Activated T-helper 9 cell treated with anti-CD3 and anti-CD28 coated beads, Interleukin-2, amount 50 U/mL, for 16 hours (primary cell): ENCODE measurements at regions not wholly inside any gene's neighbourhood (a gene's known extent, or its start where the extent isn't known, plus 50 kb on each side); places are given as distances from the start of the nearest gene placed in this dataset.

Experiments used
- DNase-seq: peaks from one replicate; pipeline ENCODE4 v3.0.0-alpha.2; 2020; ENCODE audit warnings: low read depth

- DNase-seq: no peak
Measured at GRCh38 chr2:217407362-217407761, 547.5 kb upstream of the TNP1 start.

DNA sequence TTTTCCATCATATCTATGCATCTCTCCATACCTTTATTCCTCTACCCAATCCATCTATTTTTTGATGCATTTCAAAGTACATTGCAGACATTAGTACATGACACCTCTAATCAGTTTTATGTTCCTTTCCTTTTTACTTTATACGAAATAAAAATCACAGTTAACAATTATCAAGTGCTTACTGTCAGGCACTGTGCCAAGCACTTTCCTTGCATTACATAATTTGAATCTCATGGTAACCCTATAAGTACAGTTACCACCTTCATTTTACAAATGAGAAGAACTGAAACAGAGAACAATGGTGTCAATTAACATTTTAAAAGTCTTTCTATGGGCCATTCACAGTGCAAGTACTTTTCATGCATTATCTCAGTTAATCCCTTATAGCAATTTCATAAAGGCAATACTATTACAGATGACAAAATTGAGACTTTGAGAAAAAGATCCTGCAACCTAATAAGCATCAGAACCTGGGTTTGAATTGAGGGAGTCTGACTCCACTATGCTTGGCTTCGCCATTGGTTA, 544.4 kb upstream of the TNP1 start:
- DNase-seq: no peak

GRCh38 chr2:217402761-217403383, 543.0 kb upstream of the TNP1 start:
- DNase-seq: no peak

GRCh38 chr2:217402144-217402543, 542.3 kb upstream of the TNP1 start:
- no peak for DNase-seq

DNA sequence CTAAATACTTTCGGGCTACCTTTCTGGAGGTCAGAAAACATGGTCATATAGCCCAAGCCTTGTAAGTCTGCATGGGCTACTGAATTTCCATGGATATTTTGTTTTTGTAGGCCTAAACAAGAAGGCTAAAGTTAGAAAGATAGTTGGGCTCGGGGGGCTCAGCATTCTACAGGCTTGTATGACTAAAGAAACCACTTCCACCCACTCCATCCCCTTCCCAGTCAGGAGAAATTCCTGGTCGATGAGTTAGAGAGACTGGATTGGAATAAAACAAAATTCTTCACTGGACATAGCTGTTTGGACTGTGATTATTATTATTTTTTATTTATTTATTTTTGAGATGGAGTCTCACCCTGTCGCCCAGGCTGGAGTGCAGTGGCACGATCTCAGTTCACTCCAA, 539.4 kb upstream of the TNP1 start:
- DNase-seq: no peak

DNA sequence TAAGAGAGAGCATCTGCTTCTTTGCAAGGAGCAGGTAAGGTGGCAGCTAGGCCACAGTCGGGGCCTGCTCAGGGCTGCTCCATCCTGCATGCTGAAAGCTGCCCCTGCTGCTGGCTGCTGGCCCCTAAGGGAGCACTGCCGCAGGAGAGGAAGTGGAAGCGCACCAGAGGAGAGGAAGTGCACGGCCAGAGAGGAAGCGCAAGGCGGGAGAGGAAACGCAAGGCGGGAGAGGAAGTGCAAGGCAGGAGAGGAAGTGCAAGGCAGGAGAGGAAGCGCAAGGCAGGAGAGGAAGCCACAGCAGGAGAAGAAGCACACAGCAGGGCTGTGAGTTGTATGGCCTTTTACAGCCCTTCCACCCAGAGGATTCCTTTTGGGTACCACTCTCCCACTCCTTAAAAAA, 539.0 kb upstream of the TNP1 start:
- DNase-seq: no peak

DNA sequence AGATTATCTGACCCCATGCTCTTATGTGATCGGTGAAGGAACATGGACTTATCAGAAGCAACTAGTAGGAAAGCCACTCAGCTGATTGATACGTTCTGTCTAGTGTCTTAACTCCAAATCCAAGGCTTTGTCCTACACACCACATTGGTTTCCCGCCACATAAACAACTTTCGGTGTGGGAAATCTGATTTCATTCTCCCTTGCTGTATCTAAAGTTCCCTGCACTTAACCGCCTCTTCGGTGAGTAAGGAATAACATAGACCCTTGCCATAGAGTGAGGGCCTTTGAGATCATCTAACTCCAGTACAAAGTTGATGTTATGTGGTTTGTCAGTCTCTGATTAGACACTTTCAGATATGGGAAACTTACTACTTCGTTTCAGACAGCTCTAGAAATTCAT, 538.2 kb upstream of the TNP1 start:
- DNase-seq: no peak

GRCh38 chr2:217396586-217396985, 536.7 kb upstream of the TNP1 start:
- DNase-seq: no peak

- no peak for DNase-seq
Measured at GRCh38 chr2:217396165-217396564, 536.3 kb upstream of the TNP1 start.

DNA sequence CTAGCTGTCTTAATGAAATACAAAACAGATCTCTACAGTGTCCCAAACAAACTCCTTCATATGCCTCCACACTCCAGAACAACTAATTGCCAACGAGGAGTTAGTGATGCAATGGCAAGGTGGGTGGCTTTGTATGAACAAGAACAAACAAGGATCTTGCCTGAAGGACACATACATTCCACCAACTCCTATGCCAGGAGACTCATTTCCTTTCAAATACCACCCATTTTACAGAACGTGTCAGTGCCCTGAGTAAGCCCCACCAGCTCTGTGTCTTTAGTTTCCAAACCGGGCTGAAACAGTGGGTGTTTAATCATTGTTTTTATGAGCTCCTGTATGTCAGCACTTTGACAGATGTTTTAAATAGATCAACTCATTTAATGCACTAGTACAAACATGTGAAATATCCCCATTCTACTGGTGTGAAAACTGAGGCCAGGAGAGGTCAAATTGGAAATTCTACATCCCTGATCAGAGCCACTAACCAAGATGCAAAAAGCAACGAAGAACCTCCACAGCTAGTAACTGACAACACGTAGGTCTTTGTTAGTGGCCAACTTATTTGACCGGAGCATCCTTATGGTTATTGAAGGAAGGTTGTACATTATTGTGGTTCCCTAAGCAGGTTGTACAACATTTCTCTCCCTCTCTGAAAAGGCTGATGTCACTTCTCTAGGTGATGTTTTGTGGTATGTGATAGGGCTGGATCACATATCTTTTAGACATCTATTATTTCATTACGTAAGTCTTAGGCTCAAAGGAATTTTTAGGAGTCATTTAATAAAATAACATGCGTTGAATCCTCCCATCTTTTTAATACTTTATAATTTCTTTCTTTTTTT, 534.9 kb upstream of the TNP1 start:
- DNase-seq: no peak

DNA sequence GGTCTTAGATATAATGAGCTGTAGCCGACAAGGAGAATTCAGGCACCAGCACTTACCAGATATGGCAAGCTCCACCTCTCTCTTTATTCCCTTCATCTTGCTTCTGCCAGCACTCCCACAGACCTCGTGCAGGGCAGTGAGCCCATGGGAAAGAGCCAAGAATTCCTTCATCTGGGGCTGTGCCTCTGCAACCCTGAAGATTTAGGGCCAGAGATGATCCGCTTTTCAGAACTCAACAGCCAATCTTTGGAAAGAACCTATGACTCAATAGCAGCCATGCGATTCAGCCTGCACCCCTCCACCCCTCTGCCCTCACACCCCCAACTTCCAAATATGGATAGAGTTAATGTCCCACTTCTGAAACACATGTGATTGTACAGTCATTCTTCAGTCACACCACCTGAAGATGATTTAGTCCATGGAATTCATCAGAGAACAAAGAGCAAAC, 533.7 kb upstream of the TNP1 start:
- no peak for DNase-seq

DNA sequence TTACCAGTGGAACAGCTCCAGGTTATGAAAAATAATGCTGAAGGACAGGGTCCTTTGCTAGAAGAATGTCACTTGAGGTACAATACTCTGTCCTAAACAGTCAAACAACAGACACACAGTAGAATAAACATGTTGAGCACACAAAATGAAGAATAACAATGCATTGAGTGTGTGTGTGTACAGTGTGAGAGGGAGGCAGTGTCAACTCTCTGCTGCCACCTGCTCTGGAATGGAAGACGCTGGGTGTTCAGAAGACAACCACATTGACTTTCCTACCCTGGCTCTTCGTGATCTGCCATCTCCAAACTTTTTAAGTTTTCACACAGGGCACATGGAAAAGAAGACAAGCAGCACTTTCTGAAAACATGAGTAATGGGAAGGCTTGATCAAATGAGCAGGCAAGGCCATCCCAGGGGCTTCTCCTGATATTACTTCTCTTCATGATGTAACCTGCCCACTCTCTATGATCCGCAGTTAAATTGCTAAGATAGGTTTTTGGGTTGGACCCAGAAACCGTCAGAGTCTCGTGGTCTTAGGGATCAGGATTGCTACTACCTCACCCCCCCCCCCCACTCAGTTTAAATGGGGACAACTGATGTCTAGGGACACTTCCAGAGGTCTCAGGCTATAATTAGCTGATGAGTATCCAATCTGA, 533.2 kb upstream of the TNP1 start:
- no peak for DNase-seq

- DNase-seq: no peak
Measured at GRCh38 chr2:217387776-217388387, 528.0 kb upstream of the TNP1 start.

DNA sequence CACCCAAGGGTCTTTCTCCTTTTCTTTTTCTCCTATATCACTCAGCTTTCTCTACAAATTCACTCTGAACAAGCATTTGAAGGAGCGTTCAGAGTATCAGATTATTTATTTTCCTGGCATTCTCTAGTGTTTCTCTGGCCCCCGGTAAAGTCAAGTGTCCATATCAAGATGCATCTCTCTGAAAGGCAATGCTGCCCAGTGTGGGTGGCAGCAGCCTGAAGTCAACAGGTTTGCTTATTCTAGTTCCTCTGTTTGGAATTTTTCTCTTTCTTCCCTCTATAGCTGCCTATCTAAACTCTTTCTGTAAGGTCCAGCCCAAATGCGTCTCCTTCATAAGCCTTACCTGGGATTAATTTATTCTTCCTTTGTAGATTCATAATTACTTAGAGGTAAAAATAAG, 526.2 kb upstream of the TNP1 start:
- no peak for DNase-seq

- no peak for DNase-seq
Measured at GRCh38 chr2:217383620-217384019, 523.8 kb upstream of the TNP1 start.

GRCh38 chr2:217382794-217383193, 522.9 kb upstream of the TNP1 start:
- DNase-seq: no peak

- DNase-seq: no peak
Measured at GRCh38 chr2:217379807-217380206, 519.9 kb upstream of the TNP1 start.

GRCh38 chr2:217372794-217373193, 512.9 kb upstream of the TNP1 start:
- DNase-seq: no peak

GRCh38 chr2:217371781-217372213, 511.9 kb upstream of the TNP1 start:
- no peak for DNase-seq

DNA sequence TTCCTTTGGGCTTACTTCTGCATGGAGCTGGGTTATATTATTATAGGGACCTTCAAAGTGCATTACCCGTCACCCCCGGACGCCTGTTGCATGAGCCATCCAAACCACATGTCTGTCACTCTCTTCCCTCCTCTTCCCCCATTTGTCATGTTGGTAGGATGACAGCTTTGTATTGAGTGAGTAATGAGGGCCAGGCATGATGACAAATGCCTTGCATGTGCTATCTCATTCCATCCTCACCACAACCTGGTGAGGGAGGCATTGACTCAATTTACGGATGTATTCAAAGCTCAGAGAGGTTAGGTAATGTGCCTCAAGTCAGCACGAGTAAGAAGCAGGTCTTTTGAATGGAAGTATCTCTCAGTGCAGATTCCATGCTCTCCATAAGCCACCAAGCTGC, 510.5 kb upstream of the TNP1 start:
- no peak for DNase-seq

DNA sequence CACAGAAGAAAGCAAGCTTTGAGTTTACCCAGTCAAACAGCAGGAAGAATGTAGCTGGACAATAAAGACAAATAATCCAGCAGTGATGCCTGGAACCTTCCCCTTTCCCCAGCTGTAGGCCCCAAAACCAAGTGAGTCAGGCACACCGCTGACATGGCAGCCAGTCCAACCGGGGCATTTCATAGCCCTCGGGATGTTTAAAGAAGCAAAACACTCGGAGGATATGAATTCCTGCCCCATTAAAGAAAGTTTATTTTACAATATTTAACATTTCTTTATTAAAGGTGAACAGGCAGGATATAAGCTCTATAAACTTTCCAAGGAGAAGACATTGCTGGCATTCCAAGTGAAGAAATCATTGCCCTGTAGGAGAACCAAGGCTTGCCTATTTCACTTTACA, 507.6 kb upstream of the TNP1 start:
- no peak for DNase-seq

DNA sequence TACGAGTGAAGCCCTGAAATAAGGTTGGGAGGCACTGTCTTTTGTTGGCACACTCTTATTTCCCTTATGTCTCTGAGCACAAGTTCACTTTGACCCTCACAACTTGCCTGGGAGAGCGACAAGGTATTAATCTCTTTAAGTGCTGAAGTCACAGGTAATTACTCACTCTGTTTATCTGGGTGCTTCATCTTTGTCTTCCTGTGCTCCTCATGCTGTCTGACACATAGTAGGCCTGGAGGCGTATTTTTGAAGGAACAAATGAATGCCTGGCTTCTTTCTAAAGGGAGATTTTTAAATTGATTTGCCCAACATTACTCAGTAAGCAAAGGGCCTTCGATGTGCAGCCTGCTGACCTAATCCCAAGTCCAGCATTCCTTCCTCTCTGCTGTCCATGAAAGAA, 507.1 kb upstream of the TNP1 start:
- DNase-seq: no peak
